ENCODE measurements at regions not wholly inside any gene's neighbourhood (a gene's known extent, or its start where the extent isn't known, plus 50 kb on each side); places are given as distances from the start of the nearest gene placed in this dataset.
A peak's percentile ranks its signal among the peaks of the same experiment; 100 is the strongest.

- DNase-seq (ENCODE audit: low spot score), result no peak
Observed at GRCh38 chr1:54497338-54497737, 50.7 kb upstream of the ACOT11 start.

- DNase-seq (ENCODE audit: low spot score), result no peak
Observed at GRCh38 chr1:54495954-54496353, 52.1 kb upstream of the ACOT11 start.

GRCh38 chr1:54493608-54494007, 54.4 kb upstream of the ACOT11 start:
- DNase-seq (ENCODE audit: low spot score), result peak; percentile 70

GRCh38 chr1:54490361-54491248, 57.4 kb upstream of the ACOT11 start:
- DNase-seq (ENCODE audit: low spot score), result no peak

- DNase-seq (ENCODE audit: low spot score), result no peak
Observed at GRCh38 chr1:54489627-54490250, 58.3 kb upstream of the ACOT11 start.

- peak; percentile 71 for DNase-seq (ENCODE audit: low spot score)
Observed at GRCh38 chr1:54488779-54489626, 59.0 kb upstream of the ACOT11 start.

- peak; percentile 92 for DNase-seq (ENCODE audit: low spot score)
Observed at GRCh38 chr1:54488065-54488750, 59.8 kb upstream of the ACOT11 start.

GRCh38 chr1:54487571-54488050, 60.4 kb upstream of the ACOT11 start:
- no peak for DNase-seq (ENCODE audit: low spot score)

GRCh38 chr1:54486907-54487306, 61.1 kb upstream of the ACOT11 start:
- no peak for DNase-seq (ENCODE audit: low spot score)

- DNase-seq (ENCODE audit: low spot score), result no peak
Observed at GRCh38 chr1:54485416-54485815, 62.6 kb upstream of the ACOT11 start.

GRCh38 chr1:54483875-54484437, 64.1 kb upstream of the ACOT11 start:
- DNase-seq (ENCODE audit: low spot score), result no peak

- DNase-seq (ENCODE audit: low spot score), result no peak
Observed at GRCh38 chr1:54481201-54481884, 66.7 kb upstream of the ACOT11 start.

GRCh38 chr1:54480525-54480848, 67.5 kb upstream of the ACOT11 start:
- DNase-seq (ENCODE audit: low spot score), result no peak

- no peak for DNase-seq (ENCODE audit: low spot score)
Observed at GRCh38 chr1:54479841-54480524, 68.0 kb upstream of the ACOT11 start.

GRCh38 chr1:54479251-54479650, 68.8 kb upstream of the ACOT11 start:
- no peak for DNase-seq (ENCODE audit: low spot score)

- no peak for DNase-seq (ENCODE audit: low spot score)
Observed at GRCh38 chr1:54477153-54477561, 70.9 kb upstream of the ACOT11 start.

GRCh38 chr1:54476530-54477109, 70.4 kb upstream of the SSBP3 start:
- DNase-seq (ENCODE audit: low spot score), result no peak

GRCh38 chr1:54475946-54476516, 69.8 kb upstream of the SSBP3 start:
- DNase-seq (ENCODE audit: low spot score), result no peak

GRCh38 chr1:54475357-54475881, 69.2 kb upstream of the SSBP3 start:
- DNase-seq (ENCODE audit: low spot score), result no peak

All from kidney tubule cell (primary cell).